ENCODE measurements at regions not wholly inside any gene's neighbourhood (a gene's known extent, or its start where the extent isn't known, plus 50 kb on each side); places are given as distances from the start of the nearest gene placed in this dataset.
"Not testable (repeated sequence)": the region's sequence is repeated elsewhere in the genome, so short reads cannot be mapped to it uniquely, and the experiment has no call there.

DNA sequence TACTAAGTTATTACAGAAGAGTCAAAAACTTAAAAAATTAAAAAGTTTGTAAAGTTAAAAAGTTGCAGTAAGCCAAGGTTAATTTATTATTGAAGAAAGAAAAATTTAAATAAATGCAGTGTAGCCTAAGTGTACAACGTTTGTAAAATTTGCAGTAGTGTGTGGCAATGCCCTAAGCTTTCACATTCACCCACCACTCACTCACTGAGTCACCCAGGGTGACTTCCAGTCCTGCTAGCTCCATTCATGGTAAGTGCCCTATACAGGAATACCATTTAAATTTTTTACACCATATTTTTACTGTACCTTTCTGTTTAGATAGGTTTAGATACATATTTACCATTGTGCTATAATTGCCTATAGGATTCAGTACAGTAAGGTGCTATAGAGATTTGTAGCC lies 88.6 kb downstream of the CTH start:
- TF ChIP-seq EP300 (IDR thresholded peaks at IDR 0.05) (no peak), POLR2A (IDR thresholded peaks at IDR 0.05) (no peak), POLR2AphosphoS5 (IDR thresholded peaks at IDR 0.05) (no peak)
- TF ChIP-seq, protein P1, sequence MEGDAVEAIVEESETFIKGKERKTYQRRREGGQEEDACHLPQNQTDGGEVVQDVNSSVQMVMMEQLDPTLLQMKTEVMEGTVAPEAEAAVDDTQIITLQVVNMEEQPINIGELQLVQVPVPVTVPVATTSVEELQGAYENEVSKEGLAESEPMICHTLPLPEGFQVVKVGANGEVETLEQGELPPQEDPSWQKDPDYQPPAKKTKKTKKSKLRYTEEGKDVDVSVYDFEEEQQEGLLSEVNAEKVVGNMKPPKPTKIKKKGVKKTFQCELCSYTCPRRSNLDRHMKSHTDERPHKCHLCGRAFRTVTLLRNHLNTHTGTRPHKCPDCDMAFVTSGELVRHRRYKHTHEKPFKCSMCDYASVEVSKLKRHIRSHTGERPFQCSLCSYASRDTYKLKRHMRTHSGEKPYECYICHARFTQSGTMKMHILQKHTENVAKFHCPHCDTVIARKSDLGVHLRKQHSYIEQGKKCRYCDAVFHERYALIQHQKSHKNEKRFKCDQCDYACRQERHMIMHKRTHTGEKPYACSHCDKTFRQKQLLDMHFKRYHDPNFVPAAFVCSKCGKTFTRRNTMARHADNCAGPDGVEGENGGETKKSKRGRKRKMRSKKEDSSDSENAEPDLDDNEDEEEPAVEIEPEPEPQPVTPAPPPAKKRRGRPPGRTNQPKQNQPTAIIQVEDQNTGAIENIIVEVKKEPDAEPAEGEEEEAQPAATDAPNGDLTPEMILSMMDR (IDR thresholded peaks at IDR 0.05): no peak
- Histone ChIP-seq H3K36me3 (no peaks in the 10 kb centered on the region), H3K27ac (no peak overlapping the region), H3K9me3 (no peaks in the 10 kb centered on the region), H3K4me3 (no peak overlapping the region), H3K4me1 (peaks cover 0 to 4% (median 0%) of the 10 kb centered on the region in 3 donors), H3K27me3 (no peaks in the 10 kb centered on the region)
- ATAC-seq: no peak
- WGBS, 2 donors (ENCODE audit: low coverage in 1 of 2): 46 to 68% methylated on average over 1 of the region's 1 CpG

DNA sequence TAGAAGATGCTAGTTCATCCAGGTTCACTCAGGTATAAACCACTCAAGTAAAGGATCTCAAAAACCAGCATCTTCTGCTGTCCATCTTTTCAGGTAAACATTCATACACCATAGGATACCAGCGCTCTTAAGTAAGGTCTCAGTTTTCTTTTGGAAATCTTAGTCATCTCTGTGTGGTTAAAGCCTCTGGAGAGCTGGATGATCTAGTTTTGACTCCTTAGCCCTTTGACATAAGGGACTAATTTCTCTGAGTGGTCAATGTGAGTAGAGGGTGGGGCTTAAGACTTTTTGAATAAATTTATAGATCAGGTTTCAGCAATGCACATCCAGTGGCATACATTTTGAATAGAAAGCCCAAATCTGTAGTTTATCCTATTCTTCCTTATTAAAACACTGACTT lies 92.3 kb downstream of the CTH start:
- WGBS, 2 donors (ENCODE audit: low coverage in 1 of 2): 86 to 92% methylated on average over 1 of the region's 1 CpG
- H3K9me3 ChIP-seq: no peaks in the 10 kb centered on the region
- H3K27me3 ChIP-seq: no peaks in the 10 kb centered on the region
- no peak overlapping the region for H3K27ac ChIP-seq
- H3K4me3 ChIP-seq: no peak overlapping the region
- ATAC-seq: no peak
- no peaks in the 10 kb centered on the region for H3K36me3 ChIP-seq
- no peak for TF ChIP-seq EP300 (IDR thresholded peaks at IDR 0.05)
- TF ChIP-seq, protein P1 (IDR thresholded peaks at IDR 0.05): no peak
- no peak for TF ChIP-seq POLR2AphosphoS5 (IDR thresholded peaks at IDR 0.05)
- no peak for TF ChIP-seq POLR2A (IDR thresholded peaks at IDR 0.05)
- H3K4me1 ChIP-seq: peaks cover 0 to 8% (median 0%) of the 10 kb centered on the region in 3 donors

GRCh38 chr1:70504176-70504820 lies 93.2 kb downstream of the CTH start:
- Histone ChIP-seq H3K4me3 (no peak overlapping the region), H3K36me3 (no peaks in the 10 kb centered on the region), H3K27ac (no peak overlapping the region), H3K4me1 (peaks cover 0 to 8% (median 0%) of the 10 kb centered on the region in 3 donors), H3K9me3 (no peaks in the 10 kb centered on the region), H3K27me3 (no peaks in the 10 kb centered on the region)
- ATAC-seq: no peak
- TF ChIP-seq POLR2AphosphoS5 (IDR thresholded peaks at IDR 0.05): no peak
- TF ChIP-seq POLR2A (IDR thresholded peaks at IDR 0.05): no peak
- WGBS, 2 donors (ENCODE audit: low coverage in 1 of 2): 86% methylated on average over 7 of the region's 7 CpGs; no CpG with 5 or more reads in 1 of the 2 donors

DNA sequence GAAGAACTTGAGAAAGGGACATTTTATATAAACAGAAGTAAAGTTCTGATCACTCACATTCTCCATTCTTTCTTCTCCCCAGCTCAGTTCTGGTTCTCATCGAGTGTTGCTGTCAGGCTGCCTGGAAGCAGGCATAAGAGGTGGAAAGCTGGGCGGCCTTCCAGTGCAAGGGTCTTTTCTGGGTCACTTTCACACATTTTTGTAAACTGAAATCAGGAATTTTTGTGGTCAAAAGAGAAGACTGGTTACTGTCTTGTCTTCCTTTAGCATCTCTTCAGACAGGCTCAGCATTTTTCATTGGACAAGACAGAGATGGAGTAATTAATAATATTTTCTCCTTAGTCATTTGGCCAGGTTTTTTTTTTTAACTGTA lies 93.7 kb downstream of the CTH start:
- H3K4me1 ChIP-seq: peaks cover 0 to 12% (median 0%) of the 10 kb centered on the region in 3 donors
- TF ChIP-seq, protein P1 (IDR thresholded peaks at IDR 0.05): no peak
- TF ChIP-seq POLR2AphosphoS5 (IDR thresholded peaks at IDR 0.05): peak; percentile 15
- no peak for TF ChIP-seq POLR2A (IDR thresholded peaks at IDR 0.05)
- H3K27ac ChIP-seq: no peak overlapping the region
- no peaks in the 10 kb centered on the region for H3K36me3 ChIP-seq
- H3K4me3 ChIP-seq: no peak overlapping the region
- no peaks in the 10 kb centered on the region for H3K9me3 ChIP-seq
- ATAC-seq: no peak
- WGBS, 2 donors (ENCODE audit: low coverage in 1 of 2): 0 to 8% methylated on average over 2 of the region's 2 CpGs
- H3K27me3 ChIP-seq: no peaks in the 10 kb centered on the region

DNA sequence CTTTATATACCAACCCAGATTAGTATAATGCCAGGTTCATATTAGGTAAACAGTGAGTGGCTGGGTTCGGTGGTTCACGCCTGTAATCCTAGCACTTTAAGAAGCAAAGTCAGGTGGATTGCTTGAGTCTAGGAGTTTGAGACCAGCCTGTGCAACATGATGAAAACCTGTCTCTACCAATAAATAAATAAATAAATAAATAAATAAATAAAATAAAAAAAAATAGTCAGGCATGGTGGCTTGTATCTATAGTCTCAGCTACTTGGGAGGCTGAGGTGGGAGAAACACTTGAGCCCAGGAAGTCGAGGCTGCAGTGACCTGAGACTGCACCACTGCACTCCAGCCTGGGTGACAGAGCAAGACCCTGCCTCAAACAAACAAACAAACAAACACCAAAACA lies 96.9 kb downstream of the CTH start:
- H3K4me3 ChIP-seq, H3K36me3 ChIP-seq, H3K27me3 ChIP-seq, H3K27ac ChIP-seq, ATAC-seq, H3K9me3 ChIP-seq: not testable (repeated sequence)
- H3K4me1 ChIP-seq: peaks cover 0 to 20% (median 0%) of the 10 kb centered on the region in 3 donors
- 96 to 100% methylated on average over 1 to 3 of the region's 3 CpGs for WGBS, 2 donors (ENCODE audit: low coverage in 1 of 2)

Data from gastroesophageal sphincter (tissue), 4 donors.